ENCODE measurements at regions not wholly inside any gene's neighbourhood (a gene's known extent, or its start where the extent isn't known, plus 50 kb on each side); places are given as distances from the start of the nearest gene placed in this dataset.

DNA sequence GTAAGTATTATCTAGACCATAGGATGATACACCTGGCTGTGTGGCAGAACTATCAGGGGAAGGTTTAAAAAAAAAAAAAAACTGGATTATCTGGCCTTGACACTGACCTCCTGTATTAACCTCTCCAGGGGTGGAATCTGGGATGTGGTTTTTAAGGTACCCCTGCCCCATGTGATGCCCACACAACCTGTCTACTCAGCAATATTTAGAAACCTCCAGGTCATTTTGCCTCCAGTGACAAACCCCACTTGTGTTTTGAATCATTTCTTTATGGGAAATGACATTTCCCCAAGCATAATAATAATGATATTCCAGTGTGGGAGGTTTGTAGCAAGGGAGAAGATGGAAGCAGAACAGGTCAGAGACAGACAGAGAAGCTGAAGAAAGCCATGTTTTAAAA lies 179.1 kb downstream of the RSL24D1 start:
- no peak for DNase-seq

DNA sequence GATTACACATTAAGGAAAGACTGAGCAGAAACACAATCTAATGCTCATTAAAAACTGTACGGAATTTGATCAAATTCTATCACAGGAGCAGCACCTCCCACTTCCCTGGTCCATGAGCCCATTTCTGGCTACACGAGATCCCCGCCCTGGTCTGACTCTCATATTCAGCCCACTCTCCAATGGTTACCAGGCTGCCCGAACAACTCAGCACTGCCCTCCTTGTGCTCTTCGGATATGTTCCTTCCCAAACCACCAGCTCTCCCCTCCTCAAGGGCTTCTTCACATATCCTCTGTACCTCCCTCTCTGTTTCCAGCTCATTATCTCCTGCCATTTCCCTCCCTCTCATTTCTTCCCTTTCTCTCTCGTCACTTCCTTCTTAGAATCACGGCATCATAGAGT lies 180.5 kb downstream of the RSL24D1 start:
- no peak for DNase-seq

- no peak for DNase-seq
Measured at GRCh38 chr15:55015093-55015445, 181.7 kb downstream of the RSL24D1 start.

- DNase-seq, result no peak
Measured at GRCh38 chr15:55014391-55015092, 182.2 kb downstream of the RSL24D1 start.

GRCh38 chr15:55008421-55008820 lies 188.3 kb downstream of the RSL24D1 start:
- DNase-seq, result no peak

DNA sequence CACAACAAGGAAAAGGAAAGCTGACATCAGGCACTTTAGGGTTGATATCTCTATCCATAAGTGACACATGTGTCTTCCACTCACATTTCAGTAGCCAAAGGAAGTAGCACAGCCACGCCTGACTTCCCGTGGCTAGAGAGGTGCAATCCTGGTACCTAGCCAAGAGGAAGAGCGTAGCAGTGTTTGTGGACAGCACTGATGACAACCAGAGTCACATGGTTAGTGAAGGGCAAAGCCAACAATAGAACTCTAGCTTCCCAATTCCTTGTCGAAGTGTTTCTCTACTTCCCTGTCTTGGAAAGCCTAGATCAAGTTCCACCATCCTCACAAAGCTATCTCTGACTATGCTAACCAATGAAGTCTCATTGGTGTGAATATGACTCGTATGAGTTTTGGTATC lies 189.2 kb downstream of the RSL24D1 start:
- no peak for DNase-seq

- DNase-seq, result no peak
Measured at GRCh38 chr15:55005679-55006078, 191.1 kb downstream of the RSL24D1 start.

- no peak for DNase-seq
Measured at GRCh38 chr15:55003965-55004873, 192.5 kb downstream of the RSL24D1 start.

DNA sequence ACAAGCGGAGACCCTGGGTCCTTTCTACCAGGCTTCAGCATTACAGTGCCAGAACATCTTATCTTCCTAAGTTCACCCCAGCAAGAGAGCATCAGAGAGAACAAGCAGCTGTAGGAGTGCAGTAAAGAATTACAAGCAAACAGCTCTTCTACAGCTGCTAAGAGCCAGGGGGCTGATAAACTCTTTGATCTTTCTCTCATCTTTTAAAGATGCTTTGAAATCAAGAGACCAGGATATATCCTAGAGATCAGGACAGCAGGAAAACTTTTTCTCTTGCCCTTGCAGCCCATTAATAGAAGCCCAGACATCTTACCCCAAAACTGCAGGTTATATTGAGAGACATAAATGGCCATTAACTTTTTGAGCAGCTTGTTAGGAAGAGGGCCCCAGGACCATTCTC lies 198.1 kb downstream of the RSL24D1 start:
- DNase-seq, result no peak

DNA sequence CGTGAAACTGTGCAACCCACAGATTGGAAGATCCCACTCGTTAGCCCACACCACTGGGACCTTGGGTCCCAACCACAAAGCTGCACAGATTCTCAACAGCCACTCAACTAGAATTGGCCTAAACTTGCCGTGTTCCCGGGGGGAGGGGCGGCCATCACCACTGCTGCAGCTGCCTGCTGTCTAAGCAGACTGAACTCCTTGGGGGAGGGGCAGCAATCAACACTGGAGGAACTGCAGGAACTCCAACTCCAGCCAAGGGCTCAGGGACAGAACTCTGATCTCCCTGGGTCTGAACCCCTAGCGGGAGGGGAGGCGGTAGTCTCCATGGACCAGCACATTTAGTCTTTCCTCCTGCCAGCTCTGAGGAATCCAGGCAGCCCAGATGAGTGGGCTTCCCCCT lies 205.9 kb downstream of the RSL24D1 start:
- no peak for DNase-seq

- no peak for DNase-seq
Measured at GRCh38 chr15:54987881-54988280, 208.9 kb downstream of the RSL24D1 start.

DNA sequence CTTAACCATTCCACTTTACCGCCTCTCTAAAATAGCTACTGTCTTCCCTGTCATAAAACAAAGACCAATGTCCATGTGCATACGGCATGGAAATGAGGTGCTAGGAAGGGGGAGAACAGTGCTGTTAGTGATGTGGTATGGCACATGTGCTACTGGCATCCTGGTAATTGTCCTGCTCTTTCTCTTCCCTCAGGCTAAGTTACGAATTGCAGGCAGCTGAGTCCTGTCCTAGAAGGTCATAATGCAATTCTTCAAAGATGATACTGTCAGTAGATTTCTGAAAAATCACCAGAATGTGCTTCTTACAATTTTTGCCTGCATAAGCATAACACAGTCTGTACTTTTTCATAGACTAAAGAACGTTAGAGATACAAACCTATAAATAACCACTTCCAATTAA lies 216.8 kb downstream of the RSL24D1 start:
- no peak for DNase-seq

DNA sequence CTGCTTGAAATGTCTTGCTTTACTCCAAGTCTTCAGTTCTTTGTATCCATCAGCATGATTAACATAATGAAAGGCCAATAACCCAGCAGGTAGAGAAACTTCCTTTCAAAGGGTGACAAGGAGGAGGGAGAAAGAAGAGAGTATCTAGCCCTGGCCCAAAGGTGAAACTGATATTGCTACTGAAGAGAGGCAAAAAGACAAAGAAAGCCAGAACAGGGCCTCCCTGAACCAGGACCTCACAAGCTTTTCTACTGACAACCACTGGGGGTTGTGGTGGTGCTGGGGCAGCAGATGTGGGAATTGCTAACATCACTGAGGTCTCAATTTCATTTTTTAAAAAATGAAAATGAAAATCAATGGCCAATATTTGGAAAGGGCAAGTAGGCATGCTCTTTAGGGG lies 234.1 kb downstream of the RSL24D1 start:
- DNase-seq, result no peak

- DNase-seq, result no peak
Measured at GRCh38 chr15:54960266-54960665, 236.5 kb downstream of the RSL24D1 start.

GRCh38 chr15:54941417-54941816 lies 255.3 kb downstream of the RSL24D1 start:
- no peak for DNase-seq

DNA sequence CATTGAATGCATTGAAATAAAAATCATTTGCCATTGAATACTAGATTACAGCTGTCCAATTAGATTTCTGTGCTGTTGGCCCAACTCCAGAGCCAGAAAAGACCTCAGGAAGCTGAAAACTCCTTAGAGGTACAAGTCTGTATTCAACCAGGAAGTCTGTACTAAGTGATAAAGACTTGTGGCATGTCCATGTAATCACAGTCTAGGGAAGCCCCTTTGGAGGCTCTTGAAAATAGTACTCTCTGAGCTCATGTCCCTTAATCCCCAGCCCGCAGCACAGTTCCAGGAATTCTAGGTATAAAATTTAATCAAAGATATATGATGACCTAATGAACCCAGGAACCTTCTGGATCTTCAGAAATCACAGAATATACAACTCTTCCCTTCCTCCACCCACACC lies 279.4 kb downstream of the RSL24D1 start:
- DNase-seq, result no peak

DNA sequence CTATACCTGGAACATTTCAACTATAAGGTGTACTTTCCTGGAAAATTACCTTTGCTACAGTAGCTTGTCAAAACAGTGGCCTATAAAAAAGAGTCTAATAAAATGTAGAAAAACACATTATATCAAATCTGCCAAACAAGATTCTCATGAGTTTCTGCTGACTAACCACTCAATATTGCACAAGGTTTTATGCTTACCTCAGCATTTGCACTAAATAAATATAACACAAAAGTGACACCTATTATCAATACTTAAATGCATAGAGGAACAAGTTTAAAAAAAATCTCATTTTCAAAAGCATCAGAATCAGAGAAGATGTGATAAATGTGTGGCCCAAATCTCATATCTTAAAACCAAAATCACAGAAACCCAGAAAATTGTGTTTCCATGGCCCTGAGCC lies 281.4 kb downstream of the RSL24D1 start:
- DNase-seq, result no peak

DNA sequence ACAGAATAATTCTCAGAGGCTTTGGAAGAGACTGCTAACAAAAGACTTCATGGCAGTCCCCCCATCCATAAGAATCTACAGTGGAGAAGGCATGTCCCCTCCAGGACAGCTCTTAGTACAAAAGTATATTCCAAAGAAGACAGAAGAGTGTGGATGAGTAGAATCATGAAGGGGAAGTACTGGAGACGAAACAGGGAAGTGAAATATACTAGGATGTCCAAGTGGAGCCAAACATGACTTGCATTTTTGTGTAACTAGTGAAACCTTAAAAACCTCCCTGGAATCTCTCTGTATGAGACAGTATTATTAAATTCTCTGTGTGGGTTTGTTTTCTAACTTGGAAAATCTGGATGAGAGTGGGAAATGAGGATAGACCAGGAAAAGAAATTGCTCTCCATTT lies 312.4 kb downstream of the RSL24D1 start:
- no peak for DNase-seq

GRCh38 chr15:54859982-54860381 lies 336.8 kb downstream of the RSL24D1 start:
- DNase-seq, result no peak

- DNase-seq, result no peak
Measured at GRCh38 chr15:54854667-54855066, 342.1 kb downstream of the RSL24D1 start.

DNA sequence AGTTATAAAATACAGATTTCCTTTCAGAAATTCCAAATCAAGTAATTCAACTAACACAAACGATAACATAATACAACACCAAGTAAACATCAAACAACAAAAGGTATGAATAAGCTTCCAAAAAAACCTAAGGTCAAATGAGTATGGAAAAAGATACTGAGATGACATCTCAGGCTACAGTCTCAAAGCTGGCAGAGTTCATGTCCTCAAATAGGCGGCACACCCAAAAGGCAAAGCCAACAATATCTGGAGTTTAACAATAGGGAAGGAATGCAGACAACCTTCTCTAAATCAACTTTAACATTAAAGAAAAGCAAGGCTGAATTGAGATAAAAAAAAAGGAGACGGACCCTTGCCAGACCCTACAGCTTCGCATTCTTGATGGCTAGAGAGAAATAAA lies 346.6 kb downstream of the RSL24D1 start:
- no peak for DNase-seq

DNA sequence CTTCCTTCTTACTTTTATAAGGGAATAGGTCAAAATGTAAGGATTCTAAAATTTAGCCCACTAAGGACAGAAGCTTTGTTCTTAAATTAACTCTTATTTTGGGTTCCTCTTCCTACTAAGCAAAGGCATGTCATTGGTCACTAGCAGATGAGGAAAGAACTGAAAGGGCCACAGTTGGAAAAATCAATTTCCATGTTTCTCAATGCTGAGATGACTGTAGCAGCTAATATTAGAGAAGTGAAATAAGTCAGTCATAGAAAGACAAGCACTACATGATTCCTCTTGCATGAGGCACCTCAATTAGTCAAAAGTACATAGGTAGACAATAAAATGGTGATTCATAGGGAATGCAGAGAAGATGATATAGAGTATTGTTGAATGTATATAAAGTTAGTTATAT lies 353.7 kb downstream of the RSL24D1 start:
- no peak for DNase-seq

DNA sequence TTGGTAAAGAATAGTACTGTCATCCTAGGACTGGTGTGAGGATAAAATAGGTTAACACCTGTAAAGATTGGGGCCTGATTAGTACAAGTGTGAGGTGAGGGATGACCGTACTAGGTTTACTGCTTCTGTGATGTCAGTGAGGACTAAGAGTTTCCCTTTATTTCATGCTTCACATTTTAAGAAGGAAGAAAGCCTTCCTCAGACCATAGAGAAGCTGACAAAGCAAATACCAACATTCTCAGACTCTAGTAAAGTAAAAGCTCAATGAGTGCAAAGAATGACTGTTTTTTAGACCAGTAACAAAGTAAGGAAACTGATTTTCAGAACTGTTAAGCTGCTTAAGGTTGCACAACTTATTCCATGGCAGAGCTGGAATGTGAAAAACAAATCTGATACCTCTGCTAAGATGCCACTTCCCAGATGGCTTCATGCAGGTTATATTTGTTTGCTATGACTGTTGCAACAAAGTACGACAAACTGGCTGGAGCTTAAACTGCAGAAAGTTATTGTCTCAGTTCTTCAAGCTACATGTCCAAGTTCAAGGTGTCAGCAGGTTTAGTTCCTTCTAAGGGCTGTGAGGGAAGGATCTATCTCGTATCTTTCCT lies 354.9 kb downstream of the RSL24D1 start:
- DNase-seq, result no peak

Data from skin of body (tissue), 1 donor.